NCI-H2227 (cell line): ENCODE measurements at regions not wholly inside any gene's neighbourhood (a gene's known extent, or its start where the extent isn't known, plus 50 kb on each side); places are given as distances from the start of the nearest gene placed in this dataset.

ENCODE experiments used
- DNase-seq: peaks from one replicate; lab custom pipeline; 2025; ENCODE audit not compliant: unreplicated experiment; lab: John Stamatoyannopoulos, UW

DNA sequence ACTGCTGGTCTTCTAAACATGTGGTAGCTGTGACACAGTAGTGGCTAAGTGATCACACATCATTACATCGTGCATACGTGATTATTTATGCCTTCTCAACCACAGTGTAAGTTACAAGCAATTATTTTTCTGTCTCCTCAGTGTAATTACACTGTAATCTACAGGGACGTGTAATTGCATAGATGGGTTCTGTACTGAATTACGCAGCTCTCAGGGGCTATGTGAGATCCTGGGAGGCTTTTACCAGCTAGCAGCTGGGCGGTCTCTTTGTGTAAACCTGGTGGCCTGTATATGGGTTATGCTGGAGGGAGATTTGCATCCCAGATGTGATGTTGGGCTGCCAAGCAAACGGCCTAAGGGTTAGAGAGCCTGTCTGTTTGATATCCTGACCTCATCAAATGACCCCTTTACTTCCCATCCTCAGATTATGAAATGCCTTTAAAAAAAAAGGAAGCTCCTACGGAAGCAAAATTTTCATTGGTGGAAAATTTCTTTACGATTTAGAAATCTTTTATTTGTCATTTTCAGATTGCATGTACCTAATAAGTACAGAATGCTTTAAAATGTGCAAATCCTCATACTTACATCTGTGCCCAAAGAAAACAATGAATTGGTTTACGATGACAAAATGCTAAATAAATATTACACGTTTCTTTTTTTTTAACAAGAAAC lies 402.8 kb upstream of the JAG1 start:
- DNase-seq: peak; percentile 81

DNA sequence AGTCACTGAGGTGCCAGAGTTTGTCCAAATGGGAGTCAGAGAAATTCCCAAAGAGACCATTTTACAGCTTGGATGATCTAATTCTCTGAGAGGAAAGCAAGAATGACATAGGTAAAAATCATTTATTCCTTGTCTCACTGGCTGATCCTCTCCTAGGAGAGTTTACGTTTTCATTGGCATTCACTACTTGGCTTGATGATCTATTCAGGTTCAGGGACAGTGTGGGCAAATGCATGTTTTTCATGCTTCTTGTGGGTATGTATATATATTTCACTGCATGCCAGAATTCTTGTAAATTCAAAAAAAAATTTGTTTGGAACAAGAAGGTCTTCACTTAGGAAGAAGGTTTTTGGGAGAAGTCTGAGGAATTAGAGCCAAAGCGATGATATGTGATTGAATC lies 403.4 kb upstream of the JAG1 start:
- DNase-seq: no peak

DNA sequence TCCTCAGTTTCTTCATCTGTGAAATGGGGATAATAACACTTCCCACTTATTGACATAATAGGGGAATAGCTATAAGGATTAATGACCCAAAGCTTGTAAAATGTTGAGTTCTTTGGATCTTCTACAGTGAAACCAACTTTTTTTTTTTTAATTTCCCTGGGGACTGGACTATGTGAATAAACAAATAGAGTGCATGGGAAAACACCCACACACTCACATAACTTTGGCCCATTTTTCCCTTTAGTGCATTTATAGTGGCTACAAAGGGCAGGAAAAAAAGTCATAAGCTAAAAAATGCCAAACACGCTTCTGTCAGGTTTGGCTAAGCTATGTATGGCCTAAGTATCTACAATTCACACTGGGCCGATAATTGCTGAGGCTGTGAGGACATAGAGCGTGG lies 406.2 kb upstream of the JAG1 start:
- no peak for DNase-seq

DNA sequence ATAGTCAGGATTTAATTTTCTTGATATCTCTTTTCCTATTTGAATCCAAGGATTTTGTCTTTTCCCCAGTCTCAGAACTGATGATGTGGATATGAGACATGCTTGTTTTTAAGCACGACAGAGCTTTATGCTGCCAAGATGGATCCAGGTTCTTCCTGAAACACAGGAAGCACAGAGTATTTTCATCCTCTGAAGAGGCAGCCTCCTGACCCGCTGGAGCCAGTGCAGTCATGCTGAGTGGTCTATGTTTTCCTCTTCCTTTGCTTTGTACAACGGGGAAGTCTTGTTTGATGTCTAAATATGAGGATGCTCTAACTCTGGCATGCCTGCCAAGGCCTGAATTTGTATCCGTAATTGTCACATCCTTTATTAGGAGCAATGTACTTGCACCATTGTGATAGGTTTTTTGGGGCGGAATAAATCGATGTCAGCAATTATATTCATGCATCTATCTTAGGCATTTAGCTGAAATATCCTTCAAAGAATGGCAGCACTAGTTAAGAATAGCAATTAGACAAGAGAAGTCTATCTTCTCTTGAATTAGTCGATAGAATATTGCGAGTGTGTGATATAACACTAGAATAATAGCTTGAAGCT lies 407.1 kb upstream of the JAG1 start:
- DNase-seq: no peak

DNA sequence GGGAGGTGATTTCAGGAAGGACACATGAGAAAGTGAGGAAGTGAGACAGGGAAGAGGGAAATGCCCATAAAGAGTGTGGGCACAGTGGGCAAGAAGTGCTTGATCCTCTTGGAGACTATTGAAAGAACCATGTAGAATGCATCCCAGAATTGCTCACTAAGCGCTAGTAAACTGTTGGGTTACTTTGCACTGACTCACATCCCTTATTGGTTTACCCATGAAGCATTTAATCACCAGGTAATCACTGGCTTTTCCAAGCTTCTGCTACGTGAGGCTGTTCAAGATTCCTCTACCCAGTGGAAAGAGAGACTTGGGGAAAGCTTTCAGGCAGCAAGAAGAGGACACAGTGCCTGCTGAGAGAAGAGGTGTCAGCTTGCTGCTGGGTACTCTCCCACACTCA lies 410.0 kb upstream of the JAG1 start:
- DNase-seq: no peak

DNA sequence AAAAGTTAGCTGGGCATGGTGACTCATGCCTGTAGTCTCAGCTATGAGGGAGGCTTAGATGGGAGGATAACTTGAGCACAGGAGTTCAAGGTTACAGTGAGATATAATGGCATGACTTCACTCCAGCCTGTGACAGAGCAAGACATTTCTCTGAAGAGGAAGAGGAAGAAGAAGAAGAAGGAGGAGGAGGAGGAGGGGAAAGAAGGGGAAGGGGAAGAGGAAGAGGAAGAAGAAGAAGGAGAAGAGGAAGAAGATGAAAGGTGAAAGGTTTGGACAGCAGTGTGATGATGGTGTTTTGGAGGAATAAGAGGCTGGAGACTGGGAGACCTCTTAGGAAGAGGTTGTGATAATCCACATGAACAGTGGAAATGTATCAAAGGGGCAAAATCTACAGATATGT lies 410.7 kb upstream of the JAG1 start:
- no peak for DNase-seq

DNA sequence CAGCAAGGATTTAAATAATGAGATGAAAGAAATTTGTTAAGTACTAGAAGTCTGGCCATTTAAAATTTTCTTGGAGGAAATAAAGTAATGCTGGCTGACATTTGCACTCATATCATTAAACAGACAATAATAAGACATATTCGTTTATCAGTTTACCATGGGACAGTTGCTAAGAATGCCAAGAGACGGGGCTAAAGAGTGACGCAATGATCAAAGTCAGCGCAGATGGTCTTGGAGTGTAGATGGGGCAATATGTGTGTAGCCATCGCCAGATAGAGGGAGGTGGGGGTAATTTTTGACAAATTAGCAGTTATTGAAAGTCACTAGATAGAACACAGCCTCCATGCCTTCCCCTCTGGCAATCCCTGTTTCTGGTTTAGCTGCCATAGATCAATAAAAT lies 413.2 kb upstream of the JAG1 start:
- DNase-seq: no peak

DNA sequence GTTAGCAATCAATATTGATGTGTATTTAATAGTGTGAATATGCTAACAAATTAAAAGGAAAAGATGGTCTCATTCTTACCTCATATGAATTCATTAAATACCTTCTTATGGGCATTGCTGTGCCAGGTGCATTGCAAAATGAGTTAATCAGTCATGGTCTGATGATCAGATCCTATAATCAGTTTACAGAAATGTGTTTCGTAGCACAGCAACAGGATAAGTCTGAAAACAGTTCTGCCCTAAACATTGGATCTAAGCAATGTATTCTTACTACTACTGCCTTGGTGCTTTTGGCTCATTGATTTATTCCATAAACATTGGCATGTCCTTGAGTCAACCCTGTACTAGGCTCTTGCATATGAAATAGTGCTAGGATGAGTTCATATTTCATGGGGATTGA lies 417.0 kb upstream of the JAG1 start:
- no peak for DNase-seq

DNA sequence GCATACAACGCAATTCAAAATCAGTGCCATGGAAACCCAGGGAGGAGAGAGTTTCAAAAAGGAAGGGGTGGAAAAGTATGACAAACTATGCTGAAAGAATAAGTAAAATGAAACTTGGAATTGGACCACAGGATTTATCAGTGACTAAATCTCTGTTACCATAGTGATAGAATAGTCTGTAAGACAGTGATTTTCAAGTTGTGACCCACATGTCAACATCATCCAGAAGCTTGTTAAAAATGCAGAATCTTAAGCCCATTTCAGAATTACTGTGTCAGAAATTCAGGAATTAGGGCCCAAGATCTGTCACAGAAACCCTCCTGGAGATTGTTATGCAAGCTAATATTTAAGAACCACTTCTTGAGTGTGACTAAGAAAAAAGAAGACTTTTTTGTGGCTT lies 417.7 kb upstream of the JAG1 start:
- DNase-seq: no peak

DNA sequence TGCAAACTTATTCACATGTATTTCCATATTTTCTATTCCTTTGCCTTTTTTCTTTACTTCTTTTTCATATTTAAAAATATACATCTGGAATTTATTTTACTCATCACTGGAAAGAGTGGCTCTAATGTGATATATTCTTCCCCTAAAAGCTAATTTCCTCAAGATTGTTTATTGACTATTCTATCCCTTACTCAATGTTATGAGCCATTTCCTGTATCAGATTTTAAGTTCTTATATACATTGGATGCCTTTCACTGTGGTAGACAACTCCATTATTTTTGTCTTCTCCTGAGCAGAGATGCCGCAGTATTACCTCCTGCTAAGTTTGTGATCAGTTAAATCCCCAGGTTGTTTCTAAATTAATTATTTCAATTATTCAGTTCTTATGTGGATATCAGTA lies 418.4 kb upstream of the JAG1 start:
- no peak for DNase-seq

DNA sequence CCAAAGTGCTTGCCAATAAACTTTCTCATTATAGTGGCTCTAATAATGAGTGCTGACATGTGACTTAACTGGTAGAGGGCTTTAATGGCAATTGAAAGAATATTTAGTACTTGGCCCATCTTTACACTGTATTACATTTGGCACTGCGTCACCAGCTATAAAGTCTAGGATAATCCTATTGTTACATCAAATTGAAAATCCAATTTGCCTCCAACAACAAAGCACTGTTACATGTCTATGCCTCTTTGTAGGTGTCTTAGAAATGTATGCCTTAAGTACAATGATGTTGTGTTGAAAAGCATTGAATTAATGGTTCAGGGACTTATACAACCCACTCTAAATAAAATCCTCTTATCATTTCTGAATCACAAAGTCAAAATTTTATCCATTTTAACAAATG lies 420.4 kb upstream of the JAG1 start:
- DNase-seq: no peak

DNA sequence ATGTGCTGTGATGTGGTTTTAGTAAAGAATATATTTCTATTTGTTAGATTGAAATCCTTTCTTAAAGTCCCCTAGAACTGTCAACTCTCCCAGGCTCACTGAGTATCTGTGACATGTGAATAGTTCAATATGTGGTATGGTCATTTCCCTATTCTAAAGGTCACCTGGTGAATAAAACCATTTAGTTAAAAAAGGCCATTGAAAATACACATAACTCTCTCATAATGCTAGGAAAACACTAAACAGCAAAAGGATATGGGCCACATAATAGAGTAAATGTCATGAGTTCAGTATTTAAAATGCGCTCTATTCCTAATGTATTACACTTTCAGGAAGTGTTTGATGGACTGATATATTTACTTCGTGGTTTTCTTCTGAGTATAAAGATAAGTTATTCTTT lies 420.9 kb upstream of the JAG1 start:
- DNase-seq: no peak

DNA sequence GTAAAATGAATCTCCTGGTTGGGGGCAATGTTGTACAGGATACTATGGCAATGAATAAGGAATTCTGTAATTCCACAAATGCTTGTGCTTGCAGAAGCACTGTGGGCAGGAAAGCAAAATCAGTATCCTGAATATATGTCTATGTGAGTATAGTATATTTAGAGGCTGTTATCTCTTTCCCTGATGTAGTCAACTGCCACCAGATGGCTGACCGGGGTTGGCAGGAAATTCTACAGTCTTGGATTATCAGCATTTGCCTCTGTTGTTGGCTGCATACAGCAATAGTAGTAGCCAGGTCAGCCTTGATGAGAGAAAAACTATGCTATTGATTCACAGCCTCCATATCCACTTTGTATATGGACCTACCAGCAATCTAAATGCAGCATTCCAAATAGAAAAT lies 425.1 kb upstream of the JAG1 start:
- DNase-seq: no peak

DNA sequence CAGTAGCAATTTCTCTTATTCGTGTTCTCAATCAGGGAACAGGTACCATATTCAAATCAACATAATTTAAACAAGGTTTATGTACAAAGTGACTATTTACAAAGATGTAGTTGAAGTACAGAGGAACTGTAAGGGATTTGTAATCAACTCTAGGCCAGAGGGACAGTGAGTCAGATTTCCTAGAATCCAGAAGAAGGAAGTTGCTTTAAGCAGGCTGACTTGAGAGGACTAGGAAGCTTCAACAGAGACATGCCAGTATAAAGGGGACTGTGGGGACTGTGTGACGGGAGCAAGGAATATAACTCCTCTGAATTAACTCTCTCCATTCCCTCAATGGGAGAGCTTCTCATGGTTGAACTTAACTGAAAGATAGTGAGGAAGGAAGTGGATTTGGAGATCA lies 427.4 kb upstream of the JAG1 start:
- no peak for DNase-seq

DNA sequence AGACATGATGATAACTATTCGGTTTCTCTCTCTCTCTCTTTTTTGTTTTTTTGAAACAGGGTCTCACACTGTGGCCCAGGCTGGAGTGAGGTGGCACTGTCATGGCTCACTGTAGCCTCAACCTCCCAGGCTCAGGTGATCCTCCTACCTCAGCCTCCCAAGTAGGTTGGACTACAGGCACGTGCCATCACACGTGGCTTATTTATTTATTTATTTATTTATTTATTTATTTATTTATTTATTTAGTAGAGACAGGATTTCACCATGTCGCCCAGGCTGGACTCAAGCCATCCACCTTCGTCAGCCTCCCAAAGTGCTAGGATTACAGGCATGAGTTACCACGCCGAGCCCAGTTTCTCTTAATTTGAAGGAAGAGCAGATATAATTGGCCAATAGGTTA lies 427.9 kb upstream of the JAG1 start:
- no peak for DNase-seq

DNA sequence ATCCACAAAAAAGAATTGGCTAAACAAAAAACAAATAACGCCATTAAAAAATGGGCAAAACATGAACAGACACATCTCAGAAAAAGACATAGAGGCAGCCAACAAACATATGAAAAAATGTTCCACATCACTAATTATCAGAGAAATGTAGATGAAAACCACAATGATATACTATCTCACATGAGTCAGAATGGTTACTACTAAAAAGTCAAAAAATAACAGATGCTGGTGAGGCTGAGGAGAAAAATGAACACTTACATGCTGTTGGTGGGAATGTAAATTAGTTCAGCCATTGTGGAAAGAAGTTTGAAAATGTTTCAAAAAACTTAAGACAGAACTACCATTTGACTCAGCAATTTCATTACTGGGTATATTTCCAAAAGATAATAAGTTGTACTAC lies 430.1 kb upstream of the JAG1 start:
- DNase-seq: no peak

DNA sequence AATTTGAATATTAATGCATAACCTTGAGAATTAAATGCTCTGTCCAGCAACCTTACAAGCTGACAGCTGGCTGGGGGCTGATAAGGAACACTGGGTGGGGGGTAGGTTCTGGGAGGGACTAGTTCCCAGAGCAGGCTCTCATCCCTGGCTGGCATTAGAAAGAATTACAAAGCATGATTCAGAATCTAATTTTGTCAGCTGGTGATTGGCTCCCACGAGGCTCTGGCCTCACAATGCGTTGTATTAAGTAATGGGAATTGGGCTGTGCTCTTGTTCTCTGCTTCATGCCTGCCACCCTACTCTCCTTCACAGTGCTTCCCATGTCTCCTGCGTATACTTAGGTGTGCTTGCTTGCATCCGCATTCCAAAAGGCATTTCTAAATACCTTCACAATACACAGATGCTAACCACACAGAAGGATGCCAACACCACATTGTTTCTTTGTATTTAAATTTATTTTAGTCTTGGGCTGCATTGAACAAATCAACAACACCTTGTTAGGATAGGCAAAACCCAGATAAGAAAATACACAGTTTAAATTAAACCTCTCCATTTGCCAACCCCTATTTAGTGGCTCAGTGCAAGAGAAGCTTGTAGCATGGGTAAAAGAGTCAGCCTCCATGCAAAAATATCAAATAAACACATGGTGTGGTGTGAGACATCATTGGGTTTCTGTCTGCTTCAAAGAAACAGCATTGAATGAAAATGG lies 434.5 kb upstream of the JAG1 start:
- DNase-seq: no peak

DNA sequence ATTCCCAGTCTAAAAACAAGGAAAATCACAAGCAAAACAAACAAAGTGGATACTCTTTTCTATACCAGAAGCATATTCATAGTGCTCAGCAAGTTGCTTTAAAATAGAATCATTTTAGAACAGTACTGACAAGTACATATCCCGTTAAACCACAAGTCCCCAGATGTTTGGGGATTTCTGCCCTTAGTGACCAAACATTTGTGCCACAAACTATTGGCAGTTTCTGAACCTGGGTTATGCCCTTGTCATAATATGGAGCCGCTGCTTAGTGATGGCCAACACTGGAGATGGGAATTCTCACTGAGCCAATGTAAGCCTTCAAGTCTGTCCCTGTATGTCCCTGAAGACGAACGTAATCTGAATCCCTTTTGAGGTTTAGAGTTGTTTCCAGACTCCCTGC lies 436.7 kb upstream of the JAG1 start:
- DNase-seq: no peak

DNA sequence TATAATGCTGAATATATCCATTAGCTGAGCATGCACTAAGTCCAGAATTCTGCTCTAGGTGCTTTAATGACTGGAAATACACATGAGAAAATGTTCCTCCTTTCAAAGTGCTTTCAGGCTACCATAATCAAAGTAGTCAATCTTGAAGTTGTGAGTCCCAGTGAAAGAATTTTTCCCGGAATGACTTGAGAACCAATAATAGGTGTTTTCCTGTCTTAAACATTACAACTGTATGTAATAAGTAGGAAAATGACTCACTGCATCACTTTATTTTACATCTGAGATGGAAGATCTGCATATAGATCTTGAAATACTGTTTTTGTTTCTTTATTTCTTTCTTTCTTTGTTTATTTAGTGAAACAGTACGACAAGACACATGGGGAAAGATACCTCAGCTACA lies 437.4 kb upstream of the JAG1 start:
- no peak for DNase-seq

DNA sequence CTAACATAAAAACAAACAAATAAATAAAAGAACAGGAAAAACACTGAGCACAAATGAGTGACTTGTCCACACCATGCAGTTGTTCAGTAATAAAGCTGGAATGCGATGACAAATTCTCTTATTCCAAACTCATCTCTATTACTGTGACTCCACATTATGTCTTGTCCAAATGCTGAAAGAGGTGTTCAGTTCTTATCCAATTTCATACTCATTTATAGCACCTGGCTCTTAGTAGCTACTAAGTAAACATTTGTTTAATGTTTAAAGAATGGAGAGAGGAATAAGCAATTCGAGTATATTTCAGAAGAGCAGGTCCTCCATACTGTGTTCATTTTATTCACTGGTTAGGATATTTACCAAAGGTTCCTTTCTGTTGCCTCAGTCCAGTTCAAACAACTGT lies 439.0 kb upstream of the JAG1 start:
- DNase-seq: no peak

DNA sequence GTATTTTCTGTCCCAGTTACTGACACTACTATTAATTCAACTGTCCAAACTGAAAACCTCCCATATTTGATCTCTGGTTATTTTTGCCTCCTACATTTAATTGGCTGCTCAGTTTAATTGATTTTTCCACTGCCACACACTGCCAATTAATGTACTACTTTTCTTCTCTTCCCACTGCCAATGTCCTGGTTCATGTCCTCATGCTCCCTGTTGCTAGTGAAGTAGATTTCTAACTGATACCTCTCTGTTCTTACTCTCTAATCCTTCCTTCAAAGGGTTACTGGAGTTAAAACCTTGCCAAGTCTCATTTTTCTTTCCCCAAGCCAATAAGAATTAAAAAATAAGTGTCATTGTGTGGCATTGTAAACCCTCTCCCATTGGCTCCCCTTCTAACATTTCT lies 440.6 kb upstream of the JAG1 start:
- DNase-seq: no peak

DNA sequence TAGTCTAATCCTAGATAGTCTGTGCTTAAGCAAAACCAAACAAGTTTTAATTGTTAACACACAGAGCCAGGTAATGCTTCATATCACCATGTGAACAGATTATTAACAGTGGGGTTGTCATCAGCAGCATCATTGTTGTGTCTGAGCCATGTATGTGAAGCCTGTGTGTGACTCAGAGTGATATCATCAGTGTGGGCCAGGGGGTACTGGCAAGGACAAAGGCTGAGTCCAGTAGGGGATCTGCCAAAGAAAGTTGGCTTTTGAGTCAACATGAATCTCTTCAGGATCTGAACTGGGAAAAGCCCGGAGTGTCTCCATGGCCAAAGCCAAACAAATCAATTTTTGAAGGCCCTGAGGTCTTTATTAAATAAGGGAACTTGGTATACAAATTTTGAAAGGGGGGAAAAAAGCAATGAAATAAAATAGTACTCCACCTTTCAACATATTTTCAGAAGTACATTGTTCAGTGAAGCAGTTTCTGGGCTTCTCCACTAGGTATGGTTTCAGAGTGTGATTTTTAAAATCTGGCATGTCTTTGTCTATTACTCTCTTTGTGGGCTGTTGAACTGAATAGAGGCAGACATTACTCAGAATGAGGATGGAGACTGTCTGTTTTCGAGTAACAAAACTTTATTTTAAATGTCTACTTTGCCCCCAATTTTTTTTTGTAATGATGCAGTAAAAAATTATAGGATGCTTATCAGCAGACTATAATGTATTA lies 444.2 kb upstream of the JAG1 start:
- DNase-seq: no peak
